GM12875 (cell line): ENCODE measurements at regions not wholly inside any gene's neighbourhood (a gene's known extent, or its start where the extent isn't known, plus 50 kb on each side); places are given as distances from the start of the nearest gene placed in this dataset.

Experiments used
- H3K4me3 ChIP-seq: one replicate; pipeline ENCODE4 v1.5.1; 2011; ENCODE audit warnings: low read depth, low read length, control low read depth
- TF ChIP-seq, protein P1 (sequence below): IDR thresholded peaks from 2 replicates; pipeline ENCODE4 v1.5.1; 2011; ENCODE audit warnings: low read depth, mild to moderate bottlenecking, control low read depth, inconsistent platforms, low read length, moderate library complexity, borderline replicate concordance; ENCODE audit not compliant: insufficient read depth

DNA sequence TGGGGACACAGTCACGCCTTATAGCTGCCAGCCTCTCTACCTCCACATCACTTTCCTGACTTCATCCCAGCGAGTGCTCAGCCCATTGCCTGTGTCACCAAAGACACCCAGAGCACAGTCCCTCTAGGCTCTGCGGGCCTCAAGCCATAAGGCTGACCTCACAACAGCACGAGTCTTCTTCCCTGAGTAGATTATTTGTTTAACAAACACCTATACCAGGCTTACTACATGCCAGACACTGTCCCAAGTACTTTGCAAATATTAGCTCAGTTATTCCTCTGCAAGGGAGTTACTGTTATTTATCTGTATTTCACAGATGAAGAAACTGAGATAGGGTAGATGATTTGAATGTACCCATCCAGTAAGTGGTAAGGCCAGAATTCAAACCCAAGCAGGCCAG lies 504.3 kb downstream of the COG6 start:
- TF ChIP-seq, protein P1, sequence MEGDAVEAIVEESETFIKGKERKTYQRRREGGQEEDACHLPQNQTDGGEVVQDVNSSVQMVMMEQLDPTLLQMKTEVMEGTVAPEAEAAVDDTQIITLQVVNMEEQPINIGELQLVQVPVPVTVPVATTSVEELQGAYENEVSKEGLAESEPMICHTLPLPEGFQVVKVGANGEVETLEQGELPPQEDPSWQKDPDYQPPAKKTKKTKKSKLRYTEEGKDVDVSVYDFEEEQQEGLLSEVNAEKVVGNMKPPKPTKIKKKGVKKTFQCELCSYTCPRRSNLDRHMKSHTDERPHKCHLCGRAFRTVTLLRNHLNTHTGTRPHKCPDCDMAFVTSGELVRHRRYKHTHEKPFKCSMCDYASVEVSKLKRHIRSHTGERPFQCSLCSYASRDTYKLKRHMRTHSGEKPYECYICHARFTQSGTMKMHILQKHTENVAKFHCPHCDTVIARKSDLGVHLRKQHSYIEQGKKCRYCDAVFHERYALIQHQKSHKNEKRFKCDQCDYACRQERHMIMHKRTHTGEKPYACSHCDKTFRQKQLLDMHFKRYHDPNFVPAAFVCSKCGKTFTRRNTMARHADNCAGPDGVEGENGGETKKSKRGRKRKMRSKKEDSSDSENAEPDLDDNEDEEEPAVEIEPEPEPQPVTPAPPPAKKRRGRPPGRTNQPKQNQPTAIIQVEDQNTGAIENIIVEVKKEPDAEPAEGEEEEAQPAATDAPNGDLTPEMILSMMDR, result no peak

DNA sequence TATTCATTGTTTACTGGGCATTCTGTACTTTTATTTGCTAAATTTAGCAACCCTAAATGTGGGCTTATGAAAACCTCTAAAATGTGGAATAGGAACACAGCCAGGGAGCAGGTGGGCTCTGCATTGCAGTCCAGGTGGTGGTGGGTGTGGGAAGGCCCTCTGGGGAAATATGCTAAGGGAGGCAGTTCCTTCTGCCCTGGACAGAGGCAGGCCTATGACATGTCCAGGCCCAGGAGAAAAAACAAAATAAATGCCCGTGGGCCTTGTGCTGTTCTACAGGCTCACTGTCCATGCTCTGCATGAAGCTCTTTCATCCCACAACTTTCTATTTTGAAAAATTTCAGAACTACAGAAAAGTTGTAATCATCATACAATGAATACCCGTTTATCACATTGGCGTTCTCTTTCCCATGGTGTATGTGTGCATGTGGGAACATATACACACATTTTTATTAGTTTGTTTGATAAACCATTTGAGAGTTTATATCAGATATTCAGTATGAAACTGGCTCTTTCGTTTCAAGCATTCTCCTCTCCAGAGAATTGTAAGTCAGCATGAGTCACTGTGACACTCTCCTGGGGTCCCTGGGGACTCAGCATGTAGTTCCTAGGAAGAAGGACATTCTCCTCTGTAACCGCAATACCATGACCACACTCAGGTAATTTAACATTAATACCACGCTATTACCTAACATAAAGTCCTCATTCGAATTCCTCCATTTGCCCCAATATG lies 505.3 kb downstream of the COG6 start:
- TF ChIP-seq, protein P1, result no peak
- H3K4me3 ChIP-seq, result no peak overlapping the region

More for the DNA sequence above, 504.3 kb downstream of the COG6 start:
- H3K4me3 ChIP-seq, result no peak overlapping the region

DNA sequence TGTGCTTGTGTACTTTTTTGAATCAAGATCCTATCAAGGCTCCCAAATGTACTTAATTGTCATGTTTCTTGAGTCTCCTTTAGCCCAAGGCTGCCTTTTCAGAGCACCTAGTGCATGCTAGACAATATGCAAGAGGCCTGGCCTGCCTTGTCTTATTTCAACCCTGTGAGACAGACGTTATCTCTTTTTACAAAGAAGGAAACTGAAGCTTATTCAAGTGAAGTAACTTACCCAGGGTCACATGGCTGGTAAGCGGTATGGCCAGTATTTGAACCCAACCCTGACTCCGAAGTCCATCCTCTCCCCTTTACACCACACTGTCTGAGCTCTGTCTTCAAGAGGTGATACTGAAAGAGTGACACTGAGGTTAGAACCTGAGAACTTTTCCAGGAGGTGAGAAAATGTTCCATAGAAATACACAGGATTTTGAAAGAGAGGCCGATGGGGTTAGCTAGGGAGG lies 505.1 kb downstream of the FOXO1 start:
- TF ChIP-seq, protein P1, result no peak
- H3K4me3 ChIP-seq, result no peak overlapping the region

DNA sequence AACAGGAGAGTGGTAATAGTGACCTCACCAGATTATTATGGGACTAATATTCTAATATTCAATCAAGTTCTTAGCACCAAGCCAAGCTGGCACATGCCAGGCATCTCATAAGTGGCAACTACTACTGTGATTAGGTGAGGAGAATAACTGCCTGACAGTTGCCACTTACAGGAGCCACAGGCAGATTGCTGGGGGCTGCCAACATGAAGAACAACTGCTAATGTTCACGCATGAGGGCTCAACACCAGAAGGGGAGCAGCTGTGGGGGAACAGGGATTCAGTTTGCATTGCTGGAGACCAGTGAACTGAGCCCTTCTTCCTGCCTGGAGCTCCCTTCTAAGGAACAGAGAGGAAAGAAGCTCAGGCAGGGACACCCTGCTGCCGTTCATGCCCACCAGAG lies 504.5 kb downstream of the FOXO1 start:
- no peak overlapping the region for H3K4me3 ChIP-seq
- TF ChIP-seq, protein P1, result no peak

DNA sequence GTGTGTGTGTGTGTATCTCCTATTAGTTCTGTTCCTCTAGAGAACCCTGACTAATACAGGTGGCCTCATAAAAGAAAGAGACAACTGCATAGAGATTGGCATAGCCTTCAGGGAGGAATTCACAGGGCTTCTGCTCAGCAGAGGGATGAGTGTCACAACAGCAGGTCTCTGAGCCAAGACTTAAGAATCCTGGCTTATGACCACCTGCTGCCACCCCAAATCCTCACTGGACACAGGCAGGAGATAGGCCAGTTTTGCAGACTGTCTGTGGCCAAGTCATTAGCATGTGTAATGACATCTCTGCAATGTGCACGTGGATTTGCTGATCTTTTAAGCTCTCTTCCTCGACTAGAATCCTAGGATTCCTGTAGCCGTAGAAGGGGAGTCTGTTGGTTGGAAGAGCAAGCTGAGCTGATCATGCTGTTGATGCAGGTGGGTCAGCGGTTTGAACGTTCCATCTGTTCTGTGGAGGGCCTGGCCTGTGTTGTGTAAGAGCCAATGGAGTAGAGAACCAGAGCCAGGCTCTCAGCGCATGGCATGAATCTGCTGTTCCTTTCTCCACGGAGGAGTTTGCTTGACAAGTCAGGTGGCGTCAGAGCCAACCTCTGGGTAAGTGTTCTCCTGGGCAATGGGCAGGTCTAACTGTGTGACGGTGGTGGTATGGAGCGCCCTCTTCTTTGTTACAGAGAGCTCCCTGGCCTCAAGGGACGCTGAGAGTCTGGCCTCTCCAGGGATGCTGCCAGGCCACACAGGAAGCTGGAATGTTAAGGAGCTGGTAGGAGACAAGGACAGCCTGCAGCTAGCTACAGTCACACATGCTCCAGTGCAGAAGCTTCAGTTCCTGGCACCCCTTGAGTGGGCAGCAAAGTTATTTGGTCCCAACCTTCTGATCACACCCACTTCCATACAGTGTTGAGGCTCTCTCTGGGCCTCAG lies 503.1 kb downstream of the FOXO1 start:
- TF ChIP-seq, protein P1, result no peak
- H3K4me3 ChIP-seq, result no peak overlapping the region

DNA sequence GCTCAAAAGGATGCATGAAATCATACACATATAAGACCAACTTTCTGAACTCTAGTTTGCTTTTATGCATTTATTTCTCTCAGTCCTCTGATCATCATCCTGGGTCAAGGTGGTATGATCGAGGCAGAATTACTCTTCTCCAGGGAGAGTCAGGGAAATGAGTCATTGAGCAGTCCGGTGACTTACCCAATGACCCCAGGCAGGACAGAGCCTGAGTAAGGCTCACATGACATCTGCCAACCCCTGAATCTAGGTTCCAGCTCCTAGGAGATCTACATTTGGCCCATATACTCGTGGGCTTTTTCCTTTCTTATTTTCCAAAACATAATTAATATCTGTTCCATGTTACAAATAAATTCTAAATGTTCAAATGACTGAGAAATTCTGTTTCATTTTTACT lies 502.3 kb downstream of the FOXO1 start:
- TF ChIP-seq, protein P1, result no peak

More for the DNA sequence above, 502.3 kb downstream of the FOXO1 start:
- no peak overlapping the region for H3K4me3 ChIP-seq
